ENCODE measurements at regions not wholly inside any gene's neighbourhood (a gene's known extent, or its start where the extent isn't known, plus 50 kb on each side); places are given as distances from the start of the nearest gene placed in this dataset.

- no peak for DNase-seq (ENCODE audit: low spot score)
- H3K9ac ChIP-seq (ENCODE audit: low read depth in 1 of 2, low read length in 2 of 2) = no peak overlapping the region
- TF ChIP-seq HNF4A (conservative IDR thresholded peaks at IDR 0.05) = no peak
- no peak for TF ChIP-seq SP1 (IDR thresholded peaks at IDR 0.05)
- TF ChIP-seq YY1 (IDR thresholded peaks at IDR 0.05) = no peak
- TF ChIP-seq, protein P1, sequence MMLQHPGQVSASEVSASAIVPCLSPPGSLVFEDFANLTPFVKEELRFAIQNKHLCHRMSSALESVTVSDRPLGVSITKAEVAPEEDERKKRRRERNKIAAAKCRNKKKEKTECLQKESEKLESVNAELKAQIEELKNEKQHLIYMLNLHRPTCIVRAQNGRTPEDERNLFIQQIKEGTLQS (IDR thresholded peaks at IDR 0.05) = no peak
- TF ChIP-seq, protein P2, sequence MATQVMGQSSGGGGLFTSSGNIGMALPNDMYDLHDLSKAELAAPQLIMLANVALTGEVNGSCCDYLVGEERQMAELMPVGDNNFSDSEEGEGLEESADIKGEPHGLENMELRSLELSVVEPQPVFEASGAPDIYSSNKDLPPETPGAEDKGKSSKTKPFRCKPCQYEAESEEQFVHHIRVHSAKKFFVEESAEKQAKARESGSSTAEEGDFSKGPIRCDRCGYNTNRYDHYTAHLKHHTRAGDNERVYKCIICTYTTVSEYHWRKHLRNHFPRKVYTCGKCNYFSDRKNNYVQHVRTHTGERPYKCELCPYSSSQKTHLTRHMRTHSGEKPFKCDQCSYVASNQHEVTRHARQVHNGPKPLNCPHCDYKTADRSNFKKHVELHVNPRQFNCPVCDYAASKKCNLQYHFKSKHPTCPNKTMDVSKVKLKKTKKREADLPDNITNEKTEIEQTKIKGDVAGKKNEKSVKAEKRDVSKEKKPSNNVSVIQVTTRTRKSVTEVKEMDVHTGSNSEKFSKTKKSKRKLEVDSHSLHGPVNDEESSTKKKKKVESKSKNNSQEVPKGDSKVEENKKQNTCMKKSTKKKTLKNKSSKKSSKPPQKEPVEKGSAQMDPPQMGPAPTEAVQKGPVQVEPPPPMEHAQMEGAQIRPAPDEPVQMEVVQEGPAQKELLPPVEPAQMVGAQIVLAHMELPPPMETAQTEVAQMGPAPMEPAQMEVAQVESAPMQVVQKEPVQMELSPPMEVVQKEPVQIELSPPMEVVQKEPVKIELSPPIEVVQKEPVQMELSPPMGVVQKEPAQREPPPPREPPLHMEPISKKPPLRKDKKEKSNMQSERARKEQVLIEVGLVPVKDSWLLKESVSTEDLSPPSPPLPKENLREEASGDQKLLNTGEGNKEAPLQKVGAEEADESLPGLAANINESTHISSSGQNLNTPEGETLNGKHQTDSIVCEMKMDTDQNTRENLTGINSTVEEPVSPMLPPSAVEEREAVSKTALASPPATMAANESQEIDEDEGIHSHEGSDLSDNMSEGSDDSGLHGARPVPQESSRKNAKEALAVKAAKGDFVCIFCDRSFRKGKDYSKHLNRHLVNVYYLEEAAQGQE (IDR thresholded peaks at IDR 0.05) = no peak
- no peak for TF ChIP-seq TAF1 (conservative IDR thresholded peaks at IDR 0.05)
- TF ChIP-seq, protein P3, sequence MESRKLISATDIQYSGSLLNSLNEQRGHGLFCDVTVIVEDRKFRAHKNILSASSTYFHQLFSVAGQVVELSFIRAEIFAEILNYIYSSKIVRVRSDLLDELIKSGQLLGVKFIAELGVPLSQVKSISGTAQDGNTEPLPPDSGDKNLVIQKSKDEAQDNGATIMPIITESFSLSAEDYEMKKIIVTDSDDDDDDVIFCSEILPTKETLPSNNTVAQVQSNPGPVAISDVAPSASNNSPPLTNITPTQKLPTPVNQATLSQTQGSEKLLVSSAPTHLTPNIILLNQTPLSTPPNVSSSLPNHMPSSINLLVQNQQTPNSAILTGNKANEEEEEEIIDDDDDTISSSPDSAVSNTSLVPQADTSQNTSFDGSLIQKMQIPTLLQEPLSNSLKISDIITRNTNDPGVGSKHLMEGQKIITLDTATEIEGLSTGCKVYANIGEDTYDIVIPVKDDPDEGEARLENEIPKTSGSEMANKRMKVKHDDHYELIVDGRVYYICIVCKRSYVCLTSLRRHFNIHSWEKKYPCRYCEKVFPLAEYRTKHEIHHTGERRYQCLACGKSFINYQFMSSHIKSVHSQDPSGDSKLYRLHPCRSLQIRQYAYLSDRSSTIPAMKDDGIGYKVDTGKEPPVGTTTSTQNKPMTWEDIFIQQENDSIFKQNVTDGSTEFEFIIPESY (IDR thresholded peaks at IDR 0.05) = no peak
- TF ChIP-seq MAX (IDR thresholded peaks at IDR 0.05) = no peak
- TF ChIP-seq RAD21 (IDR thresholded peaks at IDR 0.05) = no peak
- TF ChIP-seq NR2F2 (IDR thresholded peaks at IDR 0.05) = no peak
- TF ChIP-seq JUND (IDR thresholded peaks at IDR 0.05) = no peak
- TF ChIP-seq RXRA (IDR thresholded peaks at IDR 0.05) = no peak
- H3K36me3 ChIP-seq (ENCODE audit: control insufficient read depth in 4 of 4, insufficient read depth in 3 of 4, low read depth in 1 of 4, low read length in 3 of 4) = no peaks in the 10 kb centered on the region
- no peak overlapping the region for H3K27ac ChIP-seq (ENCODE audit: low read depth in 1 of 2, low read length in 2 of 2)
- H3K9me3 ChIP-seq (ENCODE audit: control insufficient read depth in 4 of 4, low read length in 3 of 4) = no peaks in the 10 kb centered on the region
- WGBS = 75% methylated on average over 7 of the region's 7 CpGs
- no peaks in the 10 kb centered on the region for H3K27me3 ChIP-seq (ENCODE audit: control insufficient read depth in 4 of 4, insufficient read depth in 4 of 4, low read length in 3 of 4)
- no peaks in the 10 kb centered on the region for H3K4me1 ChIP-seq (ENCODE audit: control insufficient read depth in 4 of 4, insufficient read depth in 4 of 4, low read length in 3 of 4)
- no peak overlapping the region for H3K4me3 ChIP-seq (ENCODE audit: low read depth in 1 of 3, low read length in 3 of 3)
These were observed 1322.2 kb downstream of the PCDH9 start for GRCh38 chr13:65907666-65908525.

- Histone ChIP-seq H3K9ac (ENCODE audit: low read depth in 1 of 2, low read length in 2 of 2) (no peak overlapping the region), H3K27ac (ENCODE audit: low read depth in 1 of 2, low read length in 2 of 2) (no peak overlapping the region), H3K9me3 (ENCODE audit: control insufficient read depth in 4 of 4, low read length in 3 of 4) (peaks cover 0 to 2% (median 0%) of the 10 kb centered on the region in 4 donors), H3K4me3 (ENCODE audit: low read depth in 1 of 3, low read length in 3 of 3) (no peak overlapping the region), H3K36me3 (ENCODE audit: control insufficient read depth in 4 of 4, insufficient read depth in 3 of 4, low read depth in 1 of 4, low read length in 3 of 4) (no peaks in the 10 kb centered on the region), H3K27me3 (ENCODE audit: control insufficient read depth in 4 of 4, insufficient read depth in 4 of 4, low read length in 3 of 4) (no peaks in the 10 kb centered on the region), H3K4me1 (ENCODE audit: control insufficient read depth in 4 of 4, insufficient read depth in 4 of 4, low read length in 3 of 4) (no peaks in the 10 kb centered on the region)
- no peak for DNase-seq (ENCODE audit: low spot score)
- TF ChIP-seq RAD21 (IDR thresholded peaks at IDR 0.05) (no peak), JUND (IDR thresholded peaks at IDR 0.05) (no peak), FOXA2 (IDR thresholded peaks at IDR 0.05) (no peak), GABPA (IDR thresholded peaks at IDR 0.05 in 1 of 2, conservative IDR thresholded peaks at IDR 0.05 in 1 of 2) (no peak), YY1 (IDR thresholded peaks at IDR 0.05) (no peak), EGR1 (IDR thresholded peaks at IDR 0.05; ENCODE audit: low read depth in 2 of 2) (no peak), RXRA (IDR thresholded peaks at IDR 0.05) (no peak), TAF1 (conservative IDR thresholded peaks at IDR 0.05) (no peak), MAX (IDR thresholded peaks at IDR 0.05) (no peak)
- TF ChIP-seq, protein P4, sequence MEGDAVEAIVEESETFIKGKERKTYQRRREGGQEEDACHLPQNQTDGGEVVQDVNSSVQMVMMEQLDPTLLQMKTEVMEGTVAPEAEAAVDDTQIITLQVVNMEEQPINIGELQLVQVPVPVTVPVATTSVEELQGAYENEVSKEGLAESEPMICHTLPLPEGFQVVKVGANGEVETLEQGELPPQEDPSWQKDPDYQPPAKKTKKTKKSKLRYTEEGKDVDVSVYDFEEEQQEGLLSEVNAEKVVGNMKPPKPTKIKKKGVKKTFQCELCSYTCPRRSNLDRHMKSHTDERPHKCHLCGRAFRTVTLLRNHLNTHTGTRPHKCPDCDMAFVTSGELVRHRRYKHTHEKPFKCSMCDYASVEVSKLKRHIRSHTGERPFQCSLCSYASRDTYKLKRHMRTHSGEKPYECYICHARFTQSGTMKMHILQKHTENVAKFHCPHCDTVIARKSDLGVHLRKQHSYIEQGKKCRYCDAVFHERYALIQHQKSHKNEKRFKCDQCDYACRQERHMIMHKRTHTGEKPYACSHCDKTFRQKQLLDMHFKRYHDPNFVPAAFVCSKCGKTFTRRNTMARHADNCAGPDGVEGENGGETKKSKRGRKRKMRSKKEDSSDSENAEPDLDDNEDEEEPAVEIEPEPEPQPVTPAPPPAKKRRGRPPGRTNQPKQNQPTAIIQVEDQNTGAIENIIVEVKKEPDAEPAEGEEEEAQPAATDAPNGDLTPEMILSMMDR (IDR thresholded peaks at IDR 0.05; ENCODE audit: low read depth, low read length, missing input control) = no peak
- TF ChIP-seq, protein P3 (IDR thresholded peaks at IDR 0.05) = no peak
- TF ChIP-seq, protein P1 (IDR thresholded peaks at IDR 0.05) = no peak
These were observed 1328.4 kb downstream of the PCDH9 start for GRCh38 chr13:65901723-65902122.

All from liver (tissue), 8 donors.